A549 (cell line): ENCODE measurements at regions not wholly inside any gene's neighbourhood (a gene's known extent, or its start where the extent isn't known, plus 50 kb on each side); places are given as distances from the start of the nearest gene placed in this dataset.

ENCODE experiments used
- EP300 ChIP-seq, 2 experiments: fragments of >200 bp; sonication (Bioruptor Twin); formaldehyde crosslinking; IDR thresholded peaks; 2 replicates in 1 of 2; 3 replicates in 1 of 2; pipeline ENCODE4 v1.6.1; 2016 to 2017
- ESRRA ChIP-seq: fragments of 150-350 bp; IDR thresholded peaks from 2 replicates; pipeline ENCODE4 v1.6.1; 2014; ENCODE audit warnings: mild to moderate bottlenecking, low read length, borderline replicate concordance
- FOSB ChIP-seq: fragments of 250-450 bp; sonication (Bioruptor Pico); IDR thresholded peaks from 2 replicates; pipeline ENCODE4 v1.5.0; 2020; ENCODE audit warnings: mild to moderate bottlenecking, moderate library complexity
- HDAC2 ChIP-seq: fragments of 200-600 bp; sonication (generic); IDR thresholded peaks from 2 replicates; pipeline ENCODE4 v1.6.1; 2016
- MAFK ChIP-seq: fragments of 450-650 bp; IDR thresholded peaks from 2 replicates; pipeline ENCODE4 v1.6.1; 2014; ENCODE audit not compliant: partially characterized antibody
- POLR2AphosphoS2 ChIP-seq: conservative IDR thresholded peaks from 2 replicates; pipeline ENCODE4 v1.6.1; 2012; ENCODE audit warnings: low read length, improper control_type of control experiment, inconsistent platforms
- RCOR1 ChIP-seq: fragments of 150-350 bp; IDR thresholded peaks from 2 replicates; pipeline ENCODE4 v1.6.1; 2014; ENCODE audit warnings: antibody characterized with exemption, low read length, low read depth
- RFX5 ChIP-seq: fragments of 450-650 bp; IDR thresholded peaks from 2 replicates; pipeline ENCODE4 v1.7.1; 2014; ENCODE audit warnings: antibody characterized with exemption, mild to moderate bottlenecking, moderate library complexity
- TF ChIP-seq, protein P1 (sequence below): fragments of 150-350 bp; IDR thresholded peaks from 2 replicates; pipeline ENCODE4 v1.6.1; 2014; ENCODE audit warnings: low read depth, mild to moderate bottlenecking, low read length
- TF ChIP-seq, protein P2 (sequence below): fragments of >200 bp; sonication (Bioruptor Twin); formaldehyde crosslinking; IDR thresholded peaks from 3 replicates; pipeline ENCODE4 v1.5.1; 2016
- TF ChIP-seq, protein P3 (sequence below): IDR thresholded peaks from 2 replicates; pipeline ENCODE4 v1.6.1; 2012

GRCh38 chr13:31980830-31981229, 50.7 kb upstream of the FRY start:
- no peak for TF ChIP-seq POLR2AphosphoS2
- no peak for TF ChIP-seq FOSB (CRISPR knock-in tag)
- no peak for TF ChIP-seq ESRRA
- TF ChIP-seq, protein P1, sequence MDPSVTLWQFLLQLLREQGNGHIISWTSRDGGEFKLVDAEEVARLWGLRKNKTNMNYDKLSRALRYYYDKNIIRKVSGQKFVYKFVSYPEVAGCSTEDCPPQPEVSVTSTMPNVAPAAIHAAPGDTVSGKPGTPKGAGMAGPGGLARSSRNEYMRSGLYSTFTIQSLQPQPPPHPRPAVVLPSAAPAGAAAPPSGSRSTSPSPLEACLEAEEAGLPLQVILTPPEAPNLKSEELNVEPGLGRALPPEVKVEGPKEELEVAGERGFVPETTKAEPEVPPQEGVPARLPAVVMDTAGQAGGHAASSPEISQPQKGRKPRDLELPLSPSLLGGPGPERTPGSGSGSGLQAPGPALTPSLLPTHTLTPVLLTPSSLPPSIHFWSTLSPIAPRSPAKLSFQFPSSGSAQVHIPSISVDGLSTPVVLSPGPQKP: no peak
- TF ChIP-seq HDAC2: no peak
- no peak for TF ChIP-seq EP300 (IDR thresholded peaks at IDR 0.05)
- TF ChIP-seq, protein P2, sequence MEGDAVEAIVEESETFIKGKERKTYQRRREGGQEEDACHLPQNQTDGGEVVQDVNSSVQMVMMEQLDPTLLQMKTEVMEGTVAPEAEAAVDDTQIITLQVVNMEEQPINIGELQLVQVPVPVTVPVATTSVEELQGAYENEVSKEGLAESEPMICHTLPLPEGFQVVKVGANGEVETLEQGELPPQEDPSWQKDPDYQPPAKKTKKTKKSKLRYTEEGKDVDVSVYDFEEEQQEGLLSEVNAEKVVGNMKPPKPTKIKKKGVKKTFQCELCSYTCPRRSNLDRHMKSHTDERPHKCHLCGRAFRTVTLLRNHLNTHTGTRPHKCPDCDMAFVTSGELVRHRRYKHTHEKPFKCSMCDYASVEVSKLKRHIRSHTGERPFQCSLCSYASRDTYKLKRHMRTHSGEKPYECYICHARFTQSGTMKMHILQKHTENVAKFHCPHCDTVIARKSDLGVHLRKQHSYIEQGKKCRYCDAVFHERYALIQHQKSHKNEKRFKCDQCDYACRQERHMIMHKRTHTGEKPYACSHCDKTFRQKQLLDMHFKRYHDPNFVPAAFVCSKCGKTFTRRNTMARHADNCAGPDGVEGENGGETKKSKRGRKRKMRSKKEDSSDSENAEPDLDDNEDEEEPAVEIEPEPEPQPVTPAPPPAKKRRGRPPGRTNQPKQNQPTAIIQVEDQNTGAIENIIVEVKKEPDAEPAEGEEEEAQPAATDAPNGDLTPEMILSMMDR: no peak
- TF ChIP-seq MAFK: no peak
- TF ChIP-seq, protein P3, sequence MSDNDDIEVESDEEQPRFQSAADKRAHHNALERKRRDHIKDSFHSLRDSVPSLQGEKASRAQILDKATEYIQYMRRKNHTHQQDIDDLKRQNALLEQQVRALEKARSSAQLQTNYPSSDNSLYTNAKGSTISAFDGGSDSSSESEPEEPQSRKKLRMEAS: no peak
- TF ChIP-seq RCOR1: no peak
- no peak for TF ChIP-seq RFX5
